ENCODE measurements at regions not wholly inside any gene's neighbourhood (a gene's known extent, or its start where the extent isn't known, plus 50 kb on each side); places are given as distances from the start of the nearest gene placed in this dataset.

- no peak overlapping the region for H3K4me3 ChIP-seq (ENCODE audit: low read depth, low read length)
- in situ Hi-C loops (cut with HindIII; ENCODE audit: low sequenced_read_pairs) = no loop called here
- TF ChIP-seq CTCF (IDR thresholded peaks at IDR 0.05; ENCODE audit: low read depth, low read length) = no peak
- peak; percentile 8 for DNase-seq (ENCODE audit: low read depth, low spot score)
Observed at GRCh38 chr5:130992621-130993020, 172.4 kb downstream of the HINT1 start.

- in situ Hi-C loops (cut with HindIII; ENCODE audit: low sequenced_read_pairs) = no loop called here
- H3K4me3 ChIP-seq (ENCODE audit: low read depth, low read length) = no peak overlapping the region
- TF ChIP-seq CTCF (IDR thresholded peaks at IDR 0.05; ENCODE audit: low read depth, low read length) = no peak
- peak; percentile 82 for DNase-seq (ENCODE audit: low read depth, low spot score)
Observed at GRCh38 chr5:130992095-130992494, 173.0 kb downstream of the HINT1 start.

DNA sequence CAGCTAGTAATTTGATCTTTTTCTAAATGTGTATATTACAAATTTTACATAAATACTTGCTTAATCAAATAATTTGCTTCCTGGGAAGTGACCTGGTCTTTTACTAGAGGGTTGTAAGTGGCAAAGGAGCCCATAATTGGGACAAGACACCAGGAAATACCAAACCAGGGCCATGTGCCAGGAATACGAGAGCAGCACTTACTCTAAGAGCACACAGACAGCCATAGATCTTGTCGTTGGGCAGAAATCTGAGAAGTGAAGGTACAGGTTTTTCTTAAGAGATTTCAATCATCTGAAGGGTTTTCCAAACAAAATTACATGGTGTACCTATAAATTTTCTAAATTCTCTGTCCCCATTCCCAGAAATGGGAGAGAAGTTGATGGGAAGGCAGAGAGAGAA lies 179.3 kb downstream of the HINT1 start:
- in situ Hi-C loops (cut with HindIII; ENCODE audit: low sequenced_read_pairs) = no loop called here
- DNase-seq (ENCODE audit: low read depth, low spot score) = no peak
- no peak overlapping the region for H3K4me3 ChIP-seq (ENCODE audit: low read depth, low read length)
- TF ChIP-seq CTCF (IDR thresholded peaks at IDR 0.05; ENCODE audit: low read depth, low read length) = no peak

- TF ChIP-seq CTCF (IDR thresholded peaks at IDR 0.05; ENCODE audit: low read depth, low read length) = no peak
- H3K4me3 ChIP-seq (ENCODE audit: low read depth, low read length) = no peak overlapping the region
- no peak for DNase-seq (ENCODE audit: low read depth, low spot score)
- in situ Hi-C loops (cut with HindIII; ENCODE audit: low sequenced_read_pairs) = no loop called here
Observed at GRCh38 chr5:130981663-130982062, 183.4 kb downstream of the HINT1 start.

DNA sequence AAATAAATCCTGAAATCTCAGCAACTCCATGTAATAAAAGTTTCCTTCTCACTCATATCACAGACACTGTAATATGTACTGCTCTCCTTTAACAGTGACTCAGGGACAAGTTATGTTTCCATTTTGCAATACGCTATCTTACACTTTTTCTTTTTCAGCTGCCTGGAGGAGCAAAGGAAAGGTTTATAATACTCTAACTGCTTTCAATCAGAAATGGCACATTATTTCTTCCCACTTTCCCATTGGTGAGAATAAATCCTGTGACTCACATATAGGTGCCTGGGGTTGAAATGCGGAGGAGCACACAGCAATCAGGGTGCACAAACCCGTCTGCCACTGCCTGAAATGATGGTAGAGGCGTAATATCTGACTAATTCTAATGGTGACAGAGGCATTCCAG lies 186.6 kb downstream of the HINT1 start:
- TF ChIP-seq CTCF (IDR thresholded peaks at IDR 0.05; ENCODE audit: low read depth, low read length) = no peak
- DNase-seq (ENCODE audit: low read depth, low spot score) = no peak
- in situ Hi-C loops (cut with HindIII; ENCODE audit: low sequenced_read_pairs) = no loop called here
- no peak overlapping the region for H3K4me3 ChIP-seq (ENCODE audit: low read depth, low read length)

- TF ChIP-seq CTCF (IDR thresholded peaks at IDR 0.05; ENCODE audit: low read depth, low read length) = no peak
- no peak for DNase-seq (ENCODE audit: low read depth, low spot score)
- in situ Hi-C loops (cut with HindIII; ENCODE audit: low sequenced_read_pairs) = no loop called here
- H3K4me3 ChIP-seq (ENCODE audit: low read depth, low read length) = no peak overlapping the region
Observed at GRCh38 chr5:130976493-130976892, 188.6 kb downstream of the HINT1 start.

DNA sequence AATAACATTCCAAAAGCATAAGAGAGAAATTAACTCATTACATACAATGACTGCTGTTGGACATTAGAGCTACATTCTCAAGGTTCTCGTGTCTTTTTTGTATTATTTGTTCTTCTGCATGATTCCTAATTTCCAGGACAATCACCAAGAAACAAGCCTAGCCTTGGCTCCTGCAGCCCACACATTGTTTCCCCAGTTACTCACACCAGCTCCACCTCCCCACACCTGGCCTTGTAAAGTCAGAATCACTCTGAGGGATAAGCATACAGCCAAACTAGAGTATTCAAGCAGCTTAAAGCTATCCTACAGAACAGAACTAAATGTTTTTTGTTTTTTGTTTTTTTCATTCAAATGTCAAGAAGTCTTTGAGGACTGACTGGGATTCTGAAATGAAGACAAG lies 189.2 kb downstream of the HINT1 start:
- in situ Hi-C loops (cut with HindIII; ENCODE audit: low sequenced_read_pairs) = no loop called here
- H3K4me3 ChIP-seq (ENCODE audit: low read depth, low read length) = no peak overlapping the region
- TF ChIP-seq CTCF (IDR thresholded peaks at IDR 0.05; ENCODE audit: low read depth, low read length) = no peak
- DNase-seq (ENCODE audit: low read depth, low spot score) = no peak
